Prostate gland (tissue), 2 donors: ENCODE measurements at regions not wholly inside any gene's neighbourhood (a gene's known extent, or its start where the extent isn't known, plus 50 kb on each side); places are given as distances from the start of the nearest gene placed in this dataset.

ENCODE experiments used
- DNase-seq: peaks from one replicate; pipeline ENCODE4 v3.0.0-alpha.2; 2019; ENCODE audit warnings: low spot score
- H3K27ac ChIP-seq, 2 donors: fragments of 200-600 bp; sonication (generic); 2 replicates each; pipeline ENCODE4 v1.5.1; 2017 to 2019
- H3K27me3 ChIP-seq: fragments of 200-600 bp; sonication (generic); replicated peaks from 2 replicates; pipeline ENCODE4 v1.5.1; 2019; ENCODE audit not compliant: insufficient read depth
- H3K36me3 ChIP-seq, 2 donors: fragments of 200-600 bp; sonication (generic); 1 replicate in 1 of 2; 2 replicates in 1 of 2; pipeline versions ENCODE4 v1.5.1 to v1.8.1; 2017 to 2019
- H3K4me1 ChIP-seq: fragments of 200-600 bp; sonication (generic); replicated peaks from 2 replicates; pipeline ENCODE4 v1.5.1; 2019
- H3K4me3 ChIP-seq, 2 donors: fragments of 200-600 bp; sonication (generic); 2 replicates each; pipeline ENCODE4 v1.5.1; 2017 to 2019
- H3K9me3 ChIP-seq: fragments of 200-600 bp; sonication (generic); 2 replicates; pipeline ENCODE4 v1.5.1; 2017
- POLR2A ChIP-seq: fragments of 450-650 bp; IDR thresholded peaks from one replicate; pipeline ENCODE4 v1.6.1; 2016; ENCODE audit warnings: antibody characterized with exemption, mild to moderate bottlenecking
- POLR2AphosphoS5 ChIP-seq: sonication (generic); formaldehyde crosslinking; IDR thresholded peaks from one replicate; pipeline ENCODE4 v1.6.1; 2017; ENCODE audit warnings: antibody characterized with exemption
- WGBS: methylation state at CpG from one replicate; pipeline ENCODE4 v1.1.5; 2018; 5-methylcytosine and 5-hydroxymethylcytosine counted together
- intact Hi-C: fragments of 100-400 bp; cut with DNase I; formaldehyde crosslinking; loops from one replicate; pipeline ENCODE4 v1.14.2; 2022
- TF ChIP-seq, protein P1 (sequence below), 4 experiments: fragments of 200-600 bp in 2 of 4; fragments of 450-650 bp in 2 of 4; sonication (generic) in 2 of 4; IDR thresholded peaks; 1 replicate in 3 of 4; 2 replicates in 1 of 4; pipeline ENCODE4 v1.5.1; 2016 to 2019; ENCODE audit warnings: antibody characterized with exemption in 4 of 4, mild to moderate bottlenecking in 2 of 4, moderate library complexity in 2 of 4

GRCh38 chr10:107552963-107553362 is 388.5 kb upstream of the SORCS1 start:
- intact Hi-C loops = no loop called here
- Histone ChIP-seq H3K9me3 (no peaks in the 10 kb centered on the region), H3K27ac (no peak overlapping the region), H3K36me3 (no peaks in the 10 kb centered on the region), H3K4me3 (no peak overlapping the region), H3K4me1 (no peaks in the 10 kb centered on the region), H3K27me3 (no peaks in the 10 kb centered on the region)
- no peak for DNase-seq
- 59% methylated on average over 2 of the region's 2 CpGs for WGBS
- no peak for TF ChIP-seq POLR2AphosphoS5
- TF ChIP-seq, protein P1, sequence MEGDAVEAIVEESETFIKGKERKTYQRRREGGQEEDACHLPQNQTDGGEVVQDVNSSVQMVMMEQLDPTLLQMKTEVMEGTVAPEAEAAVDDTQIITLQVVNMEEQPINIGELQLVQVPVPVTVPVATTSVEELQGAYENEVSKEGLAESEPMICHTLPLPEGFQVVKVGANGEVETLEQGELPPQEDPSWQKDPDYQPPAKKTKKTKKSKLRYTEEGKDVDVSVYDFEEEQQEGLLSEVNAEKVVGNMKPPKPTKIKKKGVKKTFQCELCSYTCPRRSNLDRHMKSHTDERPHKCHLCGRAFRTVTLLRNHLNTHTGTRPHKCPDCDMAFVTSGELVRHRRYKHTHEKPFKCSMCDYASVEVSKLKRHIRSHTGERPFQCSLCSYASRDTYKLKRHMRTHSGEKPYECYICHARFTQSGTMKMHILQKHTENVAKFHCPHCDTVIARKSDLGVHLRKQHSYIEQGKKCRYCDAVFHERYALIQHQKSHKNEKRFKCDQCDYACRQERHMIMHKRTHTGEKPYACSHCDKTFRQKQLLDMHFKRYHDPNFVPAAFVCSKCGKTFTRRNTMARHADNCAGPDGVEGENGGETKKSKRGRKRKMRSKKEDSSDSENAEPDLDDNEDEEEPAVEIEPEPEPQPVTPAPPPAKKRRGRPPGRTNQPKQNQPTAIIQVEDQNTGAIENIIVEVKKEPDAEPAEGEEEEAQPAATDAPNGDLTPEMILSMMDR (IDR thresholded peaks at IDR 0.05) = no peak
- no peak for TF ChIP-seq POLR2A

DNA sequence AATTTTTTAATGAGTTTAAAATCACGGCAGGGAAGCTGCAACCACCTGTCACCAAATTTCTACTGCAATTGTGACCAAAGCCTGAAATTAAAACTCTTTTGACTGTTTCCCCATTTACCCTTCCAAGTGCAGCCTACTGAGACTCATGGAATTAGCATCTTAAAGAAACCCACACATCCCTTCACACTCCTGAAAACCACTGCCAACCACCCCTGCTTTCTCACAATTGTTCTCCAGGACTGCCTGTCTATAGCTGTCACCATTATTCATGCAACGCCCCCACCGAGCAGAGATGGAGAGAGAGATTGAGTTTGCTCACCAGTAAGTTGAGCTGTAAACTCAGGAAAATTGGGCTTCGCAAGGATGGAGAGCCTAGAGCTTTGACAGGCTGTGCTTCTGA is 383.8 kb upstream of the SORCS1 start:
- no peaks in the 10 kb centered on the region for H3K27me3 ChIP-seq
- no peak overlapping the region for H3K27ac ChIP-seq
- intact Hi-C loops = no loop called here
- no peak overlapping the region for H3K4me3 ChIP-seq
- DNase-seq = no peak
- no peaks in the 10 kb centered on the region for H3K4me1 ChIP-seq
- WGBS = 41% methylated on average over 4 of the region's 4 CpGs
- TF ChIP-seq, protein P1 (IDR thresholded peaks at IDR 0.05) = no peak
- no peak for TF ChIP-seq POLR2AphosphoS5
- no peak for TF ChIP-seq POLR2A
- H3K36me3 ChIP-seq = no peaks in the 10 kb centered on the region
- no peaks in the 10 kb centered on the region for H3K9me3 ChIP-seq

GRCh38 chr10:107546986-107547385 is 382.5 kb upstream of the SORCS1 start:
- TF ChIP-seq POLR2AphosphoS5 (no peak), POLR2A (no peak)
- TF ChIP-seq, protein P1 (IDR thresholded peaks at IDR 0.05) = no peak
- WGBS = 57% methylated on average over 5 of the region's 5 CpGs
- DNase-seq = no peak

GRCh38 chr10:107546284-107546683 is 381.8 kb upstream of the SORCS1 start:
- no peaks in the 10 kb centered on the region for H3K36me3 ChIP-seq
- WGBS = 9% methylated on average over 1 of the region's 1 CpG
- H3K4me3 ChIP-seq = no peak overlapping the region
- H3K9me3 ChIP-seq = no peaks in the 10 kb centered on the region
- TF ChIP-seq POLR2AphosphoS5 (no peak), POLR2A (no peak)
- TF ChIP-seq, protein P1 (IDR thresholded peaks at IDR 0.05) = no peak
- DNase-seq = no peak
- no peaks in the 10 kb centered on the region for H3K4me1 ChIP-seq
- no peak overlapping the region for H3K27ac ChIP-seq
- no peaks in the 10 kb centered on the region for H3K27me3 ChIP-seq
- intact Hi-C loops = no loop called here

More at GRCh38 chr10:107546986-107547385, 382.5 kb upstream of the SORCS1 start:
- no peak overlapping the region for H3K4me3 ChIP-seq
- H3K4me1 ChIP-seq = no peaks in the 10 kb centered on the region
- no peaks in the 10 kb centered on the region for H3K9me3 ChIP-seq
- H3K27me3 ChIP-seq = no peaks in the 10 kb centered on the region
- no peaks in the 10 kb centered on the region for H3K36me3 ChIP-seq
- intact Hi-C loops = no loop called here
- no peak overlapping the region for H3K27ac ChIP-seq

- Histone ChIP-seq H3K9me3 (no peaks in the 10 kb centered on the region), H3K4me3 (no peak overlapping the region), H3K36me3 (no peaks in the 10 kb centered on the region), H3K27me3 (no peaks in the 10 kb centered on the region), H3K4me1 (no peaks in the 10 kb centered on the region), H3K27ac (no peak overlapping the region)
- TF ChIP-seq POLR2AphosphoS5 (no peak), POLR2A (no peak)
- TF ChIP-seq, protein P1 (IDR thresholded peaks at IDR 0.05) = no peak
- intact Hi-C loops = no loop called here
- DNase-seq = no peak
- 95% methylated on average over 18 of the region's 18 CpGs for WGBS
These were observed 381.2 kb upstream of the SORCS1 start for GRCh38 chr10:107545717-107546116.
